ENCODE measurements at regions not wholly inside any gene's neighbourhood (a gene's known extent, or its start where the extent isn't known, plus 50 kb on each side); places are given as distances from the start of the nearest gene placed in this dataset.

DNA sequence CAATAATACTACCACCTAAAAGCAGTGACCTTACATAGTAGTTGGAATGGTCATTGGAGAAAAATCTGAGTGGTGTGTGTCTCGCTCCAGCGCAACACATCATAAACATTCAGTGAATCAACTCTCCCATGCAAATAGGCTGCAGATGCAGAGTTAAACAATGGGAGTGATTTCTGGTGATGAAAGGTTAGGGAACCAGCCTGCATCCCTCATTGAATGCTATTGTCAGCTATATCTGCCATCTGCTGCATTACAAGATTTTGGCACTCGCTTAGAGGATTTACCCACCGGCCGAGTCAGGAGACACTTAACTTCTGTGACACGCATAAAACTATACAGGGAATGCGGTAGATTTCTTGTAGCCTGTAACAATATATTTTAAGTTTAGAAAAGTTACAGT, 900.9 kb downstream of the FLRT2 start:
- Histone ChIP-seq H3K27ac (no peak overlapping the region), H3K4me3 (ENCODE audit: low read depth, low read length) (no peak overlapping the region), H3K27me3 (replicated peaks) (no peaks in the 10 kb centered on the region), H3K36me3 (replicated peaks) (no peaks in the 10 kb centered on the region)
- DNase-seq, result no peak
- TF ChIP-seq, protein P1, sequence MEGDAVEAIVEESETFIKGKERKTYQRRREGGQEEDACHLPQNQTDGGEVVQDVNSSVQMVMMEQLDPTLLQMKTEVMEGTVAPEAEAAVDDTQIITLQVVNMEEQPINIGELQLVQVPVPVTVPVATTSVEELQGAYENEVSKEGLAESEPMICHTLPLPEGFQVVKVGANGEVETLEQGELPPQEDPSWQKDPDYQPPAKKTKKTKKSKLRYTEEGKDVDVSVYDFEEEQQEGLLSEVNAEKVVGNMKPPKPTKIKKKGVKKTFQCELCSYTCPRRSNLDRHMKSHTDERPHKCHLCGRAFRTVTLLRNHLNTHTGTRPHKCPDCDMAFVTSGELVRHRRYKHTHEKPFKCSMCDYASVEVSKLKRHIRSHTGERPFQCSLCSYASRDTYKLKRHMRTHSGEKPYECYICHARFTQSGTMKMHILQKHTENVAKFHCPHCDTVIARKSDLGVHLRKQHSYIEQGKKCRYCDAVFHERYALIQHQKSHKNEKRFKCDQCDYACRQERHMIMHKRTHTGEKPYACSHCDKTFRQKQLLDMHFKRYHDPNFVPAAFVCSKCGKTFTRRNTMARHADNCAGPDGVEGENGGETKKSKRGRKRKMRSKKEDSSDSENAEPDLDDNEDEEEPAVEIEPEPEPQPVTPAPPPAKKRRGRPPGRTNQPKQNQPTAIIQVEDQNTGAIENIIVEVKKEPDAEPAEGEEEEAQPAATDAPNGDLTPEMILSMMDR (IDR thresholded peaks at IDR 0.05; ENCODE audit: low read depth, low read length, missing control alignments), result no peak
- in situ Hi-C loops (cut with HindIII; ENCODE audit: low pct_ligation_motif_present, low sequenced_read_pairs), result no loop called here

DNA sequence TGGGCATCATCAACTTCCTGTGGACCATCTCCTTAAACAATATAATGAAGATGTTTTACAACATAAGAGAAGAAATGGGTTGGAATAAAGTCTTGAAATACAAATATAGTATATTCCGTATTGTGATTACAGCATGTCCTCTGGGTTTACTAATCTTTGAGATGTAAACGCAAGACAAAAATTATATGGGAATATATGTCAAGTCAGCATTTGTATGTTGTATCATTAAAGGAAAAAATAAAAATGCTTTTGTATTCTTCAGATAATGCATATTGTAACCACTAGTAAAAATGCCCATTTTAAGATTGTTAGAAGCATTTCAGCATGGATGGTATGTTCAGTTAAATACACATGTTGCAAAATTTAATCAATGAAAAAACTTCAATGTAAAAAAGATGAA, 893.3 kb downstream of the FLRT2 start:
- no peaks in the 10 kb centered on the region for H3K27me3 ChIP-seq (replicated peaks)
- H3K36me3 ChIP-seq (replicated peaks), result no peaks in the 10 kb centered on the region
- in situ Hi-C loops (cut with HindIII; ENCODE audit: low pct_ligation_motif_present, low sequenced_read_pairs), result no loop called here
- TF ChIP-seq, protein P1 (IDR thresholded peaks at IDR 0.05; ENCODE audit: low read depth, low read length, missing control alignments), result no peak
- DNase-seq, result no peak
- no peak overlapping the region for H3K4me3 ChIP-seq (ENCODE audit: low read depth, low read length)
- no peak overlapping the region for H3K27ac ChIP-seq

DNA sequence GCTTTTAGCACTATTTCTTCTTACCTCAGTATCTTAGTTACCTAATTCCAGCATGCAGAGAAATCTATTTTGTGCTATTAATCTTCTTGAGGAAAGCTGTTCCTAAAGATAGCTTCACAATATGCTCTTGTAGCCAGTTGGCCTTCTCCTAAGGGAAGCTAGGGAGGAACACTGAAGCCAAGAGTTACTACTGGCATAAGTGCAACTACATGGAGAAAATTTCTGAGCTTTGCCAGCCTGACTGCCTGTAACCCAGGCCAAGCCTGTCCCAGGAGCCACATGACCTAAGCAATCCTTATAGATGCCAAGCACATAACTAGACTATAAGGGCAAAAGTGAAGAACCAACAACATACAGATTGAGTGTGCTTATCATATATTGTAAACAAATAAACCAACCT, 890.2 kb downstream of the FLRT2 start:
- no peaks in the 10 kb centered on the region for H3K27me3 ChIP-seq (replicated peaks)
- H3K36me3 ChIP-seq (replicated peaks), result no peaks in the 10 kb centered on the region
- no peak overlapping the region for H3K27ac ChIP-seq
- no peak for DNase-seq
- TF ChIP-seq, protein P1 (IDR thresholded peaks at IDR 0.05; ENCODE audit: low read depth, low read length, missing control alignments), result no peak
- in situ Hi-C loops (cut with HindIII; ENCODE audit: low pct_ligation_motif_present, low sequenced_read_pairs), result no loop called here
- no peak overlapping the region for H3K4me3 ChIP-seq (ENCODE audit: low read depth, low read length)

DNA sequence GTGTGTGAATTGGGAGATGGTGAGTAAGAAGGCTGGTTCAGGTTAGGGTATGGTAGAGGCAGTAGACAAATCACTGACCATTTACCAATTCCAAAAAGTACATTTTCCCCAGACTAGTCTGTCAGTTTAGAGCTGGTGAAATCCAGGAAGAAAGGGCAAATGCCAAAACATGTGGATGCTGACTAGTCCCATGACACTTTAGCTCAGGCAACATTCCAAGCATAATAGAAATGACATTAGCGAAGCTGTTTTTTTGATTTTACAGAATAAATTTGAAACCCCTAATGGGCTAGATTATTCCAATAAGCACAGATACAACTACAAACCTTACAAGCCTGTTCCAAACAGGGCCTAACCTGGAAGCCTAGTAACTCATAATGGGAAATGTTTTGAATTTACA, 884.2 kb downstream of the FLRT2 start:
- no peak for DNase-seq
- no peaks in the 10 kb centered on the region for H3K36me3 ChIP-seq (replicated peaks)
- in situ Hi-C loops (cut with HindIII; ENCODE audit: low pct_ligation_motif_present, low sequenced_read_pairs), result no loop called here
- H3K27ac ChIP-seq, result no peak overlapping the region
- H3K4me3 ChIP-seq (ENCODE audit: low read depth, low read length), result no peak overlapping the region
- H3K27me3 ChIP-seq (replicated peaks), result no peaks in the 10 kb centered on the region
- TF ChIP-seq, protein P1 (IDR thresholded peaks at IDR 0.05; ENCODE audit: low read depth, low read length, missing control alignments), result no peak

DNA sequence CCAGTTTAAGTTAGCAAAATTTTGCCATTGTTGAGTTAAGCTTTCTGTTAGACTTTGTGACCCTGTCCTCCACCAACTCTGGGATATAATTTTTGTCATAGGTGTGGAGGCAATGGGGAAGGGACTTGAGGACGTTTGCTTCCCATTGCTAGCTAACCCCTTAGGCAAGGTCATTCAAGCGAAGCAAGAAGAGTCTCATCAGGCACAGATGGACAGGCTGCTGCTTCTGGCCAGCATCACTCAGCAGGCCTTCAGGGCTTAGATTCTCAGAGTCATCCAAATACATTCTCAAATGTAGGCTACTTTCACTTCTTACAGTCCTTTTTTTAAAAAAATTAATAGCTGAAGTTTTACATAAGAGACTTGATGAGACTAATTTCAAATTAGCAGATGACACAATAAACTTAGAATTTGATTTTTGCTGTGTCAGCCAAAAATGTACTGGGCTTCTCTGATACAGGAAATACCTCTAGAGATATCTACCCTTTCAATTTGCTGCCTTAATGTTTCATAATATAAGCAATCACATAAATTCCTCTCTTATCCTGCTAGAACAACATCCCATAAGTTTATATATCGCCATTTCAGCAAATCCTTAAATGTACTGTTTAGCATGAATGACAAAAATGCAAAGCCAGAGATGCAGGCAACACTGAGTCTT, 875.2 kb downstream of the FLRT2 start:
- no peaks in the 10 kb centered on the region for H3K36me3 ChIP-seq (replicated peaks)
- DNase-seq, result no peak
- H3K4me3 ChIP-seq (ENCODE audit: low read depth, low read length), result no peak overlapping the region
- no peak overlapping the region for H3K27ac ChIP-seq
- TF ChIP-seq, protein P1 (IDR thresholded peaks at IDR 0.05; ENCODE audit: low read depth, low read length, missing control alignments), result no peak
- in situ Hi-C loops (cut with HindIII; ENCODE audit: low pct_ligation_motif_present, low sequenced_read_pairs), result no loop called here
- H3K27me3 ChIP-seq (replicated peaks), result no peaks in the 10 kb centered on the region

DNA sequence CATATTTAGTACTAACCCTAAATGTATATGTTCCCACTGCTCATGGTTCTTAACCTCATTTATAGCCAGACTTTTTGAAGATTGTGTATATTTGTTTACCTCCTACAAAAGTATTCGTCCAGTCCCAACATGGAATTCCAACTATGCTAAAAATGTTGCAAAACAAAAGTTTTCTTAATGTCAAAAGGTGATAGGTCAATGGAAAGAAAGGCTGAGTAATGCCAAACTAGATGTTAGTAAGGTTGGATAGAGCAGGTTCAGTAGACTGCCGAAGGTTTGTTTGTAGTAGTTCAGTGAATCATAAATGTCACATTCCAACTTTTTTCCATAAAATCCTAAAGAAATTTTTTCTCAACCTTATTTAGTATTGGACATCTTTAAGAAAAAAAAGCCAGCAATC, 874.5 kb downstream of the FLRT2 start:
- in situ Hi-C loops (cut with HindIII; ENCODE audit: low pct_ligation_motif_present, low sequenced_read_pairs), result no loop called here

More for the DNA sequence above, 874.5 kb downstream of the FLRT2 start:
- Histone ChIP-seq H3K36me3 (replicated peaks) (no peaks in the 10 kb centered on the region), H3K27me3 (replicated peaks) (no peaks in the 10 kb centered on the region), H3K27ac (no peak overlapping the region), H3K4me3 (ENCODE audit: low read depth, low read length) (no peak overlapping the region)
- DNase-seq, result no peak
- TF ChIP-seq, protein P1 (IDR thresholded peaks at IDR 0.05; ENCODE audit: low read depth, low read length, missing control alignments), result no peak
